Tibial nerve (tissue), 4 donors: ENCODE measurements at regions not wholly inside any gene's neighbourhood (a gene's known extent, or its start where the extent isn't known, plus 50 kb on each side); places are given as distances from the start of the nearest gene placed in this dataset.

Experiments used
- EP300 ChIP-seq, 2 donors: sonication (generic); formaldehyde crosslinking; IDR thresholded peaks; one replicate each; pipeline ENCODE4 v1.6.1; 2017; ENCODE audit warnings: antibody characterized with exemption in 2 of 2, mild to moderate bottlenecking in 1 of 2
- POLR2A ChIP-seq, 2 donors: fragments of 450-650 bp; IDR thresholded peaks; one replicate each; pipeline ENCODE4 v1.6.1; 2017; ENCODE audit warnings: antibody characterized with exemption in 2 of 2, mild to moderate bottlenecking in 2 of 2, moderate library complexity in 2 of 2
- TF ChIP-seq, protein P1 (sequence below), 5 experiments: fragments of 200-600 bp in 3 of 5; fragments of 450-650 bp in 2 of 5; sonication (generic) in 3 of 5; IDR thresholded peaks; one replicate each; pipeline ENCODE4 v1.5.1; 2016 to 2019; ENCODE audit warnings: antibody characterized with exemption in 5 of 5, mild to moderate bottlenecking in 3 of 5, moderate library complexity in 2 of 5

DNA sequence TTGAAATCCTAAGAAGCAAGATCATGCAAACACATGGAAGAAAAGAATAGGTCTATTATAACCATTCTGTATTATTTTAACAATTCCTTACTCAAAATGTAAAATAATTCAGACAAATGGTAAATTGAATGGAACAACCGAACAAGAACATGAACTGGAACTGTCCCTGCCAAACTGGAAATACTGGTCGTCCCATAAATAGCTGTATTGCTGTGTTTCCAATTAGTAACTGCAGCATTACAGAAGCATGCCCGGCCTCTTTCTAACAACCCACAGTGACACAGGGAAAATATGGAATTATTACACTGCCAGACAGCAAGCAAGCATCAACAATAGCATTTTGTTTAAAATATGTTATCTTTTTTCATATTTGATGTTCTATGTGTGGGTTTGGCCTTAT is 1138.5 kb upstream of the PHF14 start:
- TF ChIP-seq, protein P1, sequence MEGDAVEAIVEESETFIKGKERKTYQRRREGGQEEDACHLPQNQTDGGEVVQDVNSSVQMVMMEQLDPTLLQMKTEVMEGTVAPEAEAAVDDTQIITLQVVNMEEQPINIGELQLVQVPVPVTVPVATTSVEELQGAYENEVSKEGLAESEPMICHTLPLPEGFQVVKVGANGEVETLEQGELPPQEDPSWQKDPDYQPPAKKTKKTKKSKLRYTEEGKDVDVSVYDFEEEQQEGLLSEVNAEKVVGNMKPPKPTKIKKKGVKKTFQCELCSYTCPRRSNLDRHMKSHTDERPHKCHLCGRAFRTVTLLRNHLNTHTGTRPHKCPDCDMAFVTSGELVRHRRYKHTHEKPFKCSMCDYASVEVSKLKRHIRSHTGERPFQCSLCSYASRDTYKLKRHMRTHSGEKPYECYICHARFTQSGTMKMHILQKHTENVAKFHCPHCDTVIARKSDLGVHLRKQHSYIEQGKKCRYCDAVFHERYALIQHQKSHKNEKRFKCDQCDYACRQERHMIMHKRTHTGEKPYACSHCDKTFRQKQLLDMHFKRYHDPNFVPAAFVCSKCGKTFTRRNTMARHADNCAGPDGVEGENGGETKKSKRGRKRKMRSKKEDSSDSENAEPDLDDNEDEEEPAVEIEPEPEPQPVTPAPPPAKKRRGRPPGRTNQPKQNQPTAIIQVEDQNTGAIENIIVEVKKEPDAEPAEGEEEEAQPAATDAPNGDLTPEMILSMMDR (IDR thresholded peaks at IDR 0.05) = no peak
- TF ChIP-seq POLR2A (IDR thresholded peaks at IDR 0.05) (no peak), EP300 (IDR thresholded peaks at IDR 0.05) (no peak)
